GM06990 (cell line): ENCODE measurements at regions not wholly inside any gene's neighbourhood (a gene's known extent, or its start where the extent isn't known, plus 50 kb on each side); places are given as distances from the start of the nearest gene placed in this dataset.
"Not testable (repeated sequence)": the region's sequence is repeated elsewhere in the genome, so short reads cannot be mapped to it uniquely, and the experiment has no call there.

ENCODE experiments used
- DNase-seq: peaks from one replicate; pipeline ENCODE4 v3.0.0-alpha.2; 2011; ENCODE audit not compliant: insufficient read length; ENCODE audit errors: extremely low read depth
- H3K27me3 ChIP-seq: replicated peaks from 2 replicates; pipeline ENCODE4 v1.6.0; 2011; ENCODE audit warnings: low read length; ENCODE audit not compliant: control insufficient read depth, insufficient read depth
- H3K36me3 ChIP-seq: 2 replicates; pipeline ENCODE4 v1.5.1; 2011; ENCODE audit warnings: low read length; ENCODE audit not compliant: control insufficient read depth, insufficient read depth
- H3K4me3 ChIP-seq: replicated peaks from 2 replicates; pipeline ENCODE4 v1.5.1; 2011; ENCODE audit warnings: low read depth, mild to moderate bottlenecking, control low read depth, low read length
- TF ChIP-seq, protein P1 (sequence below): IDR thresholded peaks from 2 replicates; pipeline ENCODE4 v1.5.1; 2011; ENCODE audit warnings: low read length, control low read depth, mild to moderate bottlenecking, inconsistent platforms; ENCODE audit not compliant: insufficient read depth, poor library complexity, severe bottlenecking

GRCh38 chr13:82976499-82976898 lies 905.8 kb downstream of the SLITRK1 start:
- Histone ChIP-seq H3K4me3 (no peak overlapping the region), H3K36me3 (no peaks in the 10 kb centered on the region), H3K27me3 (no peaks in the 10 kb centered on the region)
- DNase-seq, result no peak
- TF ChIP-seq, protein P1, sequence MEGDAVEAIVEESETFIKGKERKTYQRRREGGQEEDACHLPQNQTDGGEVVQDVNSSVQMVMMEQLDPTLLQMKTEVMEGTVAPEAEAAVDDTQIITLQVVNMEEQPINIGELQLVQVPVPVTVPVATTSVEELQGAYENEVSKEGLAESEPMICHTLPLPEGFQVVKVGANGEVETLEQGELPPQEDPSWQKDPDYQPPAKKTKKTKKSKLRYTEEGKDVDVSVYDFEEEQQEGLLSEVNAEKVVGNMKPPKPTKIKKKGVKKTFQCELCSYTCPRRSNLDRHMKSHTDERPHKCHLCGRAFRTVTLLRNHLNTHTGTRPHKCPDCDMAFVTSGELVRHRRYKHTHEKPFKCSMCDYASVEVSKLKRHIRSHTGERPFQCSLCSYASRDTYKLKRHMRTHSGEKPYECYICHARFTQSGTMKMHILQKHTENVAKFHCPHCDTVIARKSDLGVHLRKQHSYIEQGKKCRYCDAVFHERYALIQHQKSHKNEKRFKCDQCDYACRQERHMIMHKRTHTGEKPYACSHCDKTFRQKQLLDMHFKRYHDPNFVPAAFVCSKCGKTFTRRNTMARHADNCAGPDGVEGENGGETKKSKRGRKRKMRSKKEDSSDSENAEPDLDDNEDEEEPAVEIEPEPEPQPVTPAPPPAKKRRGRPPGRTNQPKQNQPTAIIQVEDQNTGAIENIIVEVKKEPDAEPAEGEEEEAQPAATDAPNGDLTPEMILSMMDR, result no peak

DNA sequence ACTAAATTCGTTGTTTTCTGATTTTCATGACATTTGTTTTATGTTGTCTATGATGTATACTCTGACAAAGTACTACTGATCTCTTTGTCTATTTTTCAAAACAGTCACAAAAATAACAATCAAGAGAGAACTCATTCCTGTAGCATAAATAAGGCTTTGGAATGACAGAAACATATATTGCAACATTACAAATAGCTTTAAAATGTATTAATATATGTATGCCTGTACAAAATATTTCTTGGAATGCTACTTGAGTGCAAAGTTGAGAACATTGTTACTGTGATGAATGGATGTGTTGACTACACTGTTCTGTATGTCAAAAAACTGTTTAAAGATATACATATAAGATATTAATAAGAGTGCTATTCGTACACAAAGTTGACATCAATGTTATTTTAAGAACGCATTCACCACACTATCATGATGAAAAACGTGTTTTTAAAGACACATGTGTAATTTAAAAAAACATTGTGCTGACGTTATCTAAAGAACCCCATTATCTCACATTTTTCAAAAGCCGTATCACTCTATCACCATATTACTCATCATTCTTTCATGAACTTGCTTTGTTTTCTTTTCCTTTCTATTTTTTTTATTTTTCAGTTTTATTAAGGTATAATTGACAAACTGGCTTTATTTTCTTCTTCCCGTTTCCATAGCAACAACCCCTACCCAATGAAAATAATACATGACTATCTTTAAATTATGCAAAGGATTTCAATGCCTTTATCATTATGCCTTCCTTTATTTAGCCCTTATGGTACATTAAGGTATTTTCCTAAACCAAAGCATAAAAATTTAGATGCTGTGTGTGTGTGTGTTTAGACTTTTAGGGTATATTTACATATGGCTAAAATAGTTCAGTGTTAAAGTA lies 918.8 kb downstream of the SLITRK1 start:
- DNase-seq, result no peak
- Histone ChIP-seq H3K36me3 (no peaks in the 10 kb centered on the region), H3K27me3 (no peaks in the 10 kb centered on the region), H3K4me3 (no peak overlapping the region)
- TF ChIP-seq, protein P1, result no peak

DNA sequence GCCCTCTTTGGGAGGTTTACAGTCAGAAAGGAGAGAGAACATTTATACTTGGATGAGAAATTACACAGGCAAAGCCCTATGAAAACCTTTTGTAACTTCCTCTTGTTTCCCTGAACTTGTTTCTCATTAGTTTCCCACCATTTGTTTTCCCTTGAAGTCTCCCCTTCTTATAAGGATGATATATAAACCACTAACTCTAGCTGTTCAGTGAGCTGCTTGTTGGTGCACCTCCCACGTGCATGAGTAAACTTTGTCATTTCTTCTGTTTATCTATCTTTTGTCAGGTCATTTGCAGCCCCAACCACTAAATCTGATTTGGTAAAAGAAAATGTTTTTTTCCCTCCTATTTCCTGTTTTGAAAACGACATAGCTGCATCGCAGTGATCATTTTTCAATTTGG lies 919.9 kb downstream of the SLITRK1 start:
- DNase-seq, result no peak
- TF ChIP-seq, protein P1, result no peak
- Histone ChIP-seq H3K36me3 (no peaks in the 10 kb centered on the region), H3K4me3 (no peak overlapping the region), H3K27me3 (no peaks in the 10 kb centered on the region)

GRCh38 chr13:82961757-82962156 lies 920.5 kb downstream of the SLITRK1 start:
- no peak for DNase-seq
- no peak overlapping the region for H3K4me3 ChIP-seq
- no peaks in the 10 kb centered on the region for H3K36me3 ChIP-seq
- TF ChIP-seq, protein P1, result no peak
- H3K27me3 ChIP-seq, result no peaks in the 10 kb centered on the region

- H3K4me3 ChIP-seq, H3K36me3 ChIP-seq, H3K27me3 ChIP-seq, DNase-seq: not testable (repeated sequence)
Observed at GRCh38 chr13:82952336-82952735, 929.9 kb downstream of the SLITRK1 start.

DNA sequence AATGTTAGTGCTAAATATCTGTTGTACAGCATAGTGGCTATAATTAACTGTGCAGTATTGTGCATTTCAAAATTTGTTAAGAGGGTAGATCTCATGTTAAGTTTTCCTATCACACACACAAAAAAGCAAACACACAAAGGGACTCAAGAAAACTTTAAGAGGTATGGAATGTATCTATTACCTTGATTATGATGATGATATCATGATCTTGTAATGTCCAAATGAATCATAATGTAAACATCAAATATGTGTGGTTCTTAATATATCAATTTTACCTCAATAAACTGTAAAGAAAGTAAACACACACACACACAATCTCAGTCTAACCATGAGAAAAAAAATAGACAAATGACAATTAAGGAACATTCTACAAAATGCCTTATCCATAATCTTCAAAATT lies 934.6 kb downstream of the SLITRK1 start:
- Histone ChIP-seq H3K4me3 (no peak overlapping the region), H3K27me3 (no peaks in the 10 kb centered on the region), H3K36me3 (no peaks in the 10 kb centered on the region)
- DNase-seq, result no peak
- TF ChIP-seq, protein P1, result no peak
